HG02943 (cell line): ENCODE measurements at regions not wholly inside any gene's neighbourhood (a gene's known extent, or its start where the extent isn't known, plus 50 kb on each side); places are given as distances from the start of the nearest gene placed in this dataset.
A peak's percentile ranks its signal among the peaks of the same experiment; 100 is the strongest.

Experiments
- ATAC-seq: cut with Tn5 transposase; IDR thresholded peaks from one replicate; pipeline ENCODE4 v1.9.1; 2021; ENCODE audit warnings: mild to moderate bottlenecking, low read depth, moderate library complexity; ENCODE audit not compliant: unreplicated experiment

GRCh38 chr3:106157411-106157810 is 288.6 kb upstream of the CBLB start:
- no peak for ATAC-seq

GRCh38 chr3:106160396-106160795 is 291.6 kb upstream of the CBLB start:
- no peak for ATAC-seq

GRCh38 chr3:106161246-106161645 is 292.4 kb upstream of the CBLB start:
- no peak for ATAC-seq

GRCh38 chr3:106167728-106168127 is 298.9 kb upstream of the CBLB start:
- ATAC-seq: peak; percentile 68

- ATAC-seq: no peak
Measured at GRCh38 chr3:106168962-106169750, 300.3 kb upstream of the CBLB start.

GRCh38 chr3:106170636-106171035 is 301.8 kb upstream of the CBLB start:
- no peak for ATAC-seq

- ATAC-seq: no peak
Measured at GRCh38 chr3:106172101-106172500, 303.3 kb upstream of the CBLB start.

GRCh38 chr3:106172780-106173179 is 304.0 kb upstream of the CBLB start:
- peak; percentile 61 for ATAC-seq

- no peak for ATAC-seq
Measured at GRCh38 chr3:106175276-106175675, 306.5 kb upstream of the CBLB start.

- peak; percentile 69 for ATAC-seq
Measured at GRCh38 chr3:106176734-106177133, 307.9 kb upstream of the CBLB start.

GRCh38 chr3:106182950-106183511 is 314.2 kb upstream of the CBLB start:
- ATAC-seq: no peak

GRCh38 chr3:106183762-106184391 is 315.1 kb upstream of the CBLB start:
- no peak for ATAC-seq

- ATAC-seq: peak; percentile 95
Measured at GRCh38 chr3:106184540-106185457, 316.0 kb upstream of the CBLB start.

- ATAC-seq: no peak
Measured at GRCh38 chr3:106185949-106186348, 317.1 kb upstream of the CBLB start.

- ATAC-seq: no peak
Measured at GRCh38 chr3:106190296-106190695, 321.5 kb upstream of the CBLB start.

- no peak for ATAC-seq
Measured at GRCh38 chr3:106191211-106191610, 322.4 kb upstream of the CBLB start.

GRCh38 chr3:106191913-106192312 is 323.1 kb upstream of the CBLB start:
- ATAC-seq: no peak

- ATAC-seq: no peak
Measured at GRCh38 chr3:106193876-106194275, 325.1 kb upstream of the CBLB start.

GRCh38 chr3:106194726-106195125 is 325.9 kb upstream of the CBLB start:
- ATAC-seq: no peak

- no peak for ATAC-seq
Measured at GRCh38 chr3:106197532-106198194, 328.9 kb upstream of the CBLB start.
